NCI-H526 (cell line): ENCODE measurements at regions not wholly inside any gene's neighbourhood (a gene's known extent, or its start where the extent isn't known, plus 50 kb on each side); places are given as distances from the start of the nearest gene placed in this dataset.

Source experiments
- DNase-seq, 2 experiments: peaks; one replicate each; lab custom pipeline; 2025; lab: John Stamatoyannopoulos, UW

GRCh38 chr5:30846171-30846570 lies 347.3 kb upstream of the CDH6 start:
- DNase-seq: no peak

- no peak for DNase-seq
Measured at GRCh38 chr5:30845194-30845593, 348.3 kb upstream of the CDH6 start.

GRCh38 chr5:30843541-30843940 lies 349.9 kb upstream of the CDH6 start:
- no peak for DNase-seq

DNA sequence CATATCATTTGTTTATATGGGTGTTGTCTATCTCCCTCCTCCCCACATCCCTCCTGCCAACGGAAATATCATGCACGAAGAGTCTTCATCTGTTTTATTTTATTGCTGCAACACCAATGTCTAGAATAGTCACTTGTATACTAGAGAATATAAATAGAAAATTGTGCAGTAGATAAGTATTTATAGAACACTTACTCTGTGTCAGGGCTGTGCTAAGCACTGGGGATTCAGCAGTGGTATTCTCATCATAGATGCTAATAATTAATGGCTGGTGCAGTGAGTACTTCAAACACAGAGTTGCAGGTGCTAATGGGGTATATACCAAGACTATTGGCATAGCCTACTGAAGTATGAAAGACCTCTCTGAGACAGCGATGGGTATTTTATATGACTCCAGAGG lies 353.5 kb upstream of the CDH6 start:
- no peak for DNase-seq

DNA sequence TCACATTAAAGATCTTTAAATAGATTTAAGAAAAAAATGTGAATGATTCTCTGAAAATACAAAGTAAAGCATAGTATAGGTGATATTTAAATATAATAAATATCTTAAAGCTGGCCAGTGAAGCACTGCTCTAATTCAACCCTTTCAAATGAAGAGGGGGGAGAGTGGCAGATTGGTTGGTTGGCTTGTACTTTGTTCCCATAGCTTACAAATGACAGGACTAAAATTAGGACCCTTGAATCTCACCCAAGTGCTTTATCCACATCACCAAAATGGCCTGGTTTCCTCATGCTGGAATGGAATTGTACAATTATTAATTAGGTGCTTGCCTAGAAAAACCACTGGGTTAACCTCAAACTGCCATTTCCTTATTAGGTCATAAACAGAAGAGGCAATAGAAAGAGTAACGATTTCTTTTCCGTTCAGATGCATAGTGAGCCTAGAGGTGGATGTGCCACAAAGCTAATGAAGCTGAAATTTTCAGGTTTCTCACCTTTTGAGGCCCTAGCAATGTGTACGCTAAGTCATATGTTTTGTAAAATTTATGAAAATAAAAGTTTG lies 354.5 kb upstream of the CDH6 start:
- DNase-seq: no peak

GRCh38 chr5:30832519-30832918 lies 361.0 kb upstream of the CDH6 start:
- no peak for DNase-seq

- no peak for DNase-seq
Measured at GRCh38 chr5:30831605-30832004, 361.9 kb upstream of the CDH6 start.

DNA sequence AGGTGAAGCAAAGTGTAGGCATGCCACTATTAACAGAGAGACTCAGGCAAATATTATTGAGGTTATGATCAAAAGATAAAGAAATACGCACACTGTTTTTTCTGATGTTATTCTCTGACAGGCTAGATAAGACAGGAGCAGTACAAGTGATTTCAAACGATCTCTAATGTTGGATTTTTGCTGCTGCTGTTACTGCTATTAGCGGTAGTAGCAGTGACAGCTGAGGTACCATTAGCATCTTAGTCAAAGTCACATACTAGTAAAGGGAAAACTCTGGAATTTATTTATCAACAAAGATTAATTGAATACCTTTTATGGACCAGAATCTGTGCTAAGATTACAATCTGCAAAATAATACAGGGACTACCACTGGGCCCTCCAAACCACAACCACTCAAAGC lies 362.4 kb upstream of the CDH6 start:
- no peak for DNase-seq

DNA sequence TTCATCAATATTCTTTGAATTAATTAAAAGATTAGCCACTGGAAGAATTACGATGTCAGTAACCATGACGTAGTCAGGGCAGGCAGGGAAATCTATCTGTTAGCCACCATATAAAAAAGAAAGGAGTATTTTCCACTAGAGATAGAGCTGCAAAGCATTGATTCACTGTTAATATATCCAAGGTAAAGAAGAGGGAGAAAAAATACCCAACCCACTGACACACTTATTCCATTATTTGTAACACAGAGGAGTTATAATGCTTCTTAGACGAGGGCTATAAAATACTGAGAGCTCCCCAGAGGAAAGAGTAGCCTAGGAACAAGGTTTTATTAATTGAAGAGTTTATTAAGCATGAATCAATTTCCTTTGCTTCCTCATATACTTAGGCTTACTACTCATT lies 382.2 kb upstream of the CDH6 start:
- DNase-seq: no peak

DNA sequence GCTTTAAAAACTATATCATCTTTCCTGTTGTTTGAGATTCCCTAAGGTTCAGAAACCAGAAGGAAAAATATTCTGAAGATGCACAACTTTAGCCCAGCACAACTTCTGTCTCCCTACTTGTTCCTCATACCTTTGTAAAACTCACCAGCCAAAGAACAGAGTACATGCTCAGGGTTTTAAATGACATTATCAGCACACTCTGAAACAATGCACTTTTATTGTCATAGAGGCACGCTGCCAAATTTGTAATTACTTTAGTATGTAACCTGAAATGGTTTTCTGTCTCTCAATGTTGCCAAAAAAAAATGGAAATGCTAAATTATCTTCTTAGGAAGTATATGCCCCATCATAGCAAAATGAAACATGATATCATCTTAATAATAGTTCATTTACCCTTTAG lies 383.6 kb upstream of the CDH6 start:
- no peak for DNase-seq

DNA sequence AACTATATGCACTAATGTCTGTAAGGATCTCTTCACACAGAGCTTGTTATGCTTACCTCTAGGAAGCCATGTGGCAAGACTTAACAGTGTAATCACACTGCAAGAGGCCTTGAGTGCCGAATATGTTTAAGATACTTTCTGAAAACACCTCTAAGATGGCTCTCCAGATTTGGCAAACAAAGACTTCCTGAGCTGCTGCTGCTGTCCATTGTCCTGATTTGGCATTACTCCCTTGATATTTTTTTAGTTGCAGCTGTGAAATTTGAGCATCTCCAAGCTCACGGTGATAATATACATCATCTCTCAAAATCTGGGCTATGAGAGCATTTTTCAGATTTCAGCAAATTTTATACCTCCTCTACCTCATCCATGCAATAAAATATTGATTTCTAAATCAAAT lies 384.5 kb upstream of the CDH6 start:
- no peak for DNase-seq

- DNase-seq: peak in 1 of 2 experiments; percentile 15
Measured at GRCh38 chr5:30804739-30805505, 388.6 kb upstream of the CDH6 start.

- DNase-seq: no peak
Measured at GRCh38 chr5:30802961-30803705, 390.4 kb upstream of the CDH6 start.

DNA sequence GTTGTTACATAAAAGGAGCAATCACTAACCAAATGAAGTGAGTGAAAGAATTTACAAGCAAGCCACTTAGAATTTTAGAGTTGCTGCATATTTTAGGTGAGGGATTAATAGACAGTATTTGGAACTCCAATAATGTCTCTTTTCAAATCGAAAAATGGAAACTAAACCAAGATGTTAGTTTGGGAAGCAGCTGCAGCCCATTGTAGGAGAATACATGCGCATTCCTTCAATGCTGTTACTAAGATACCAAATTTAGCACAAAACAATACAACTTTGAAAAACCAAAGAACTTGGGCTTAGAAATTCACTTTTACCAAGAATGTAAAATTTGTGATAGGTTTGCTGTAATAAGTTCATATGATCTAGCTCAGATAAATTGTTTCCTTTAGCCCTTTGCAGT lies 411.8 kb upstream of the CDH6 start:
- DNase-seq: no peak

DNA sequence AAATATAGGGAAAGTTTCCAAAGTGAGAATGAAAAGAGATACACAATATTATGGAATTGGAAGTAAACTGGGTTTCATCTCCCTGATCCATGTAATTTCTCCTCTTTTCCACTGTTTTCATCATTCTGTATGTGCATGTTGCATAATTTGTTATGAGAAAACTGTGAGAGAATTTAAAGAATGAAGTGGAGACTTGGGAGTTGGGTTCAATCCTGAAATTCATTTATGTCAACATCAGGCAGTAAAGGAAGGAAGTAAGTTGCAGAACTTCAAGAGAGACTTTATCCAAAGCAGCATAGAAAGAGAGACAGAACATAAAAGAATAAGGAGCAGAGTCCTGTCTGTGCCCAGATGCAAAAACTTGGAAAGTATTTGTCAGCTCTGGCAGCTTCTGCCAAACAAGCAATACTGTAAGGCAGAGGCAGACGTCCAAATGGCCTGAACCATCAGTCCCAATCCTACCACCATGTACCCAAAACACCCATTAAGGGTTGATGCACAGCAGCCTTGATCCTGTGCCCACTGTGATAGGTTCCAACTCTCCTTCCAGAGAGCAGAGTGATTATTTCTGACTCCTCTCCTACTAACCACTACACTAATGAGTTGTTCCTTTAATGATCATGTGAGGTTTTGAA lies 425.3 kb upstream of the CDH6 start:
- DNase-seq: no peak

- no peak for DNase-seq
Measured at GRCh38 chr5:30765706-30766105, 427.8 kb upstream of the CDH6 start.

- DNase-seq: no peak
Measured at GRCh38 chr5:30765227-30765626, 428.3 kb upstream of the CDH6 start.

DNA sequence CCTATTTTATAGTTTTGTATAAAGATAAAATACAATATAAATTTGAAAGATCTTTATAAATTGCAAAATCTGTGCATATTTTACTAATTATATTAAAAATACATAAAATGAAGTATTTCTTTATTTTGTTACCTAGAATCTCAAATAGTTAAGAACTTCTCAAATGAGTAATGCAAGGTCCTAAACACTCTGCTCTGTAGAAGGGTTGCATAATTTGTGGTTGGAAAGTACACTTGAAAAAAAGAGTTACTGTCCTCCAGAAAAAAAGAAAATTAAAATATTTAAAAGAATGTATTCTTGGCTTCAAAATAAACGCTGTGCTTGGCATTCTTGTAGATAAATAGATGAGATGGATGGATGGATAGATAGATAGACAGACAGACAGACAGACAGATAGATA lies 428.8 kb upstream of the CDH6 start:
- no peak for DNase-seq

DNA sequence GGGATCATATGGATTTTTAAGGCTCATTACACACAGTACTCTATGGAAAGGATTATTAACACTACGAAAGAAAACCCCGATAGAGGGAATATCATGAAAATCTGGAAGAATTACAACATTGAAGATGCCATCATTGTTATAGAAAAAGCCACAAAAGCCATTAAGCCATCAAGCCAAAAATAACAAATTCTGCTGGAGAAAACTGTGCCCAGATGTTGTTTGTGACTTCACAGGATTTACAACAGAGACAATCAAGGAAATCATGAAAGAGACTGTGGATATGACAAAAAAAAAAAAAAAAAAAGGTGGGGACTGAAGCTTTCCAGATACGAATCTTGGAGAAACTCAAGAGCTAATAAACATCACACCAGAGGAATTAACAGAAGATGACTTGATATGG lies 433.8 kb upstream of the CDH6 start:
- no peak for DNase-seq

DNA sequence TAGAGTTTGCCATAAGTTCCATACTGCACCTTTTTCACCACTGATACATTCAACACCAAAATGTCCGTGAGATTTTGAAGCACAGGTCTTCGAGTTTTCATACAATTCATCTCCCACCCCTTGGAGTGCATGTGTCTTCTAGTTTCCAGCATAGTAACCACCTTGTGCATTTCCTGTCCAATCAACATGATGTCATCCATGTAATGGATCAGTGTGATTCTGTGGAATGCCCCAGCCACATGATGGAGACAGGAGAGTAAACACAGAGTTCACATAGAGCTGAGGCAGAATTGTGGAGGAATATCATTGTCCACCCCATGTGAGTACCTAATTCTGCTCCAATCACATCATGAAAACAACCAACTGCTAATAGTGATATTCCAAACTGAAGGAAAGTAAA lies 441.5 kb upstream of the CDH6 start:
- DNase-seq: no peak

DNA sequence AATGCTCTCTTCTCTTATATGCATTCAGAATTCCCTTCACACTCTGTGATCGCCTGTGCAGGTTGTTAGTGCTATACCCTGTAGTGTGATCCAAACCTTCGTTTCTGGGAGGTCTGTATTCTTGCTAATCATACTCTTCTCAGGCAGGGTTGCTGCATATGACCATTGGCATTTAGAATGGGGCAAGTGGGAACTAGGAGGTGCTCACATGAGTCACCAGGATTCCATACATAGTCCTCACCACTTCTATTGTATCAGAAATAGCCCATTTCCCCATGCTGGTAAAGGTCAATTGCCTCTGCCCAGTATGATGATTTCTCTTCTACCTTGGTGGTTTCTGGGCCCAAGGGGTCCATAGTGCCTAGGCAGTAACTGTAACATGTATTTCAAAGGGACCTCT lies 443.5 kb upstream of the CDH6 start:
- no peak for DNase-seq

- DNase-seq: no peak
Measured at GRCh38 chr5:30747412-30747811, 446.1 kb upstream of the CDH6 start.

GRCh38 chr5:30736669-30737068 lies 456.8 kb upstream of the CDH6 start:
- no peak for DNase-seq
